Keratinocyte (primary cell): ENCODE measurements at regions not wholly inside any gene's neighbourhood (a gene's known extent, or its start where the extent isn't known, plus 50 kb on each side); places are given as distances from the start of the nearest gene placed in this dataset.

Experiments
- CTCF ChIP-seq, 3 experiments: IDR thresholded peaks in 1 of 3; conservative IDR thresholded peaks in 1 of 3; optimal IDR thresholded peaks in 1 of 3; 2 replicates in 2 of 3; 3 replicates in 1 of 3; pipeline versions ENCODE3 to v1.5.1; 2011; ENCODE audit warnings: low read length in 3 of 3, mild to moderate bottlenecking in 3 of 3, moderate library complexity in 2 of 3, control low read depth in 1 of 3, inconsistent platforms in 1 of 3; ENCODE audit not compliant: insufficient read depth in 2 of 3; ENCODE audit errors: extremely low read depth in 1 of 3
- EZH2 ChIP-seq: IDR thresholded peaks from one replicate; pipeline ENCODE4 v1.6.1; 2012; ENCODE audit warnings: inconsistent platforms, mild to moderate bottlenecking, low read length, moderate library complexity

GRCh38 chr12:127536833-127537428, 730.0 kb upstream of the TMEM132C start:
- TF ChIP-seq EZH2, result no peak
- TF ChIP-seq CTCF (optimal IDR thresholded peaks at IDR 0.05 in 1 of 3, IDR thresholded peaks at IDR 0.05 in 1 of 3, conservative IDR thresholded peaks at IDR 0.05 in 1 of 3; ENCODE audit: extremely low read depth in 1 of 3, insufficient read depth in 2 of 3, low read length in 3 of 3), result no peak
